Mesendoderm (in vitro differentiated cells): ENCODE measurements at regions not wholly inside any gene's neighbourhood (a gene's known extent, or its start where the extent isn't known, plus 50 kb on each side); places are given as distances from the start of the nearest gene placed in this dataset.

Experiments used
- DNase-seq: peaks from one replicate; pipeline ENCODE4 v3.0.0; 2013
- H2AK5ac ChIP-seq: 2 replicates; pipeline ENCODE4 v1.6.1; 2013; ENCODE audit warnings: low read length, inconsistent platforms
- H2BK120ac ChIP-seq: 2 replicates; pipeline ENCODE4 v1.6.1; 2013; ENCODE audit warnings: low read depth, mild to moderate bottlenecking, low read length, moderate library complexity, mixed read lengths
- H2BK15ac ChIP-seq: replicated peaks from 2 replicates; pipeline ENCODE4 v1.6.1; 2013; ENCODE audit warnings: low read depth, mild to moderate bottlenecking, moderate library complexity
- H2BK5ac ChIP-seq: 2 replicates; pipeline ENCODE4 v1.6.1; 2013; ENCODE audit warnings: low read length, inconsistent platforms
- H3K18ac ChIP-seq: 2 replicates; pipeline ENCODE4 v1.6.1; 2013; ENCODE audit warnings: mild to moderate bottlenecking, low read length, mixed read lengths
- H3K23ac ChIP-seq: one replicate; pipeline ENCODE4 v1.6.1; 2013; ENCODE audit warnings: low read length
- H3K27ac ChIP-seq: 2 replicates; pipeline ENCODE4 v1.5.1; 2013; ENCODE audit warnings: low read depth, mild to moderate bottlenecking, inconsistent platforms, low read length, moderate library complexity
- H3K27me3 ChIP-seq: 2 replicates; pipeline ENCODE4 v1.6.1; 2013; ENCODE audit warnings: low read length, control low read depth, mild to moderate bottlenecking, inconsistent platforms; ENCODE audit not compliant: insufficient read depth, poor library complexity
- H3K36me3 ChIP-seq: 2 replicates; pipeline ENCODE4 v1.6.1; 2013; ENCODE audit warnings: low read length, inconsistent platforms; ENCODE audit not compliant: control insufficient read depth, insufficient read depth
- H3K4ac ChIP-seq: one replicate; pipeline ENCODE4 v1.6.1; 2013; ENCODE audit warnings: low read depth, mild to moderate bottlenecking, low read length, moderate library complexity
- H3K4me1 ChIP-seq: 2 replicates; pipeline ENCODE4 v1.6.1; 2013; ENCODE audit warnings: low read depth, low read length, inconsistent platforms; ENCODE audit not compliant: control insufficient read depth
- H3K4me2 ChIP-seq: 2 replicates; pipeline ENCODE4 v1.6.1; 2013; ENCODE audit warnings: low read length
- H3K4me3 ChIP-seq: 2 replicates; pipeline ENCODE4 v1.5.1; 2013; ENCODE audit warnings: mild to moderate bottlenecking, low read length
- H3K56ac ChIP-seq: one replicate; pipeline ENCODE4 v1.6.1; 2013; ENCODE audit warnings: low read length
- H3K79me1 ChIP-seq: 2 replicates; pipeline ENCODE4 v1.6.1; 2013; ENCODE audit warnings: low read length, inconsistent platforms
- H3K79me2 ChIP-seq: 2 replicates; pipeline ENCODE4 v1.6.1; 2013; ENCODE audit warnings: mild to moderate bottlenecking, low read length; ENCODE audit not compliant: control insufficient read depth, insufficient read depth
- H3K9ac ChIP-seq: 2 replicates; pipeline ENCODE4 v1.6.1; 2013; ENCODE audit warnings: low read length, inconsistent platforms
- H4K5ac ChIP-seq: one replicate; pipeline ENCODE4 v1.6.1; 2013; ENCODE audit warnings: low read length
- H4K8ac ChIP-seq: one replicate; pipeline ENCODE4 v1.6.1; 2013; ENCODE audit warnings: low read depth, mild to moderate bottlenecking, control low read depth, low read length, moderate library complexity
- WGBS: extraction: QIAGEN DNeasy Blood & Tissue Kit; methylation state at CpG from one replicate; pipeline ENCODE4 v1.1.7; 2013; ENCODE audit warnings: low lambda C conversion rate, missing lambda C conversion rate; ENCODE audit not compliant: insufficient coverage; ENCODE audit errors: extremely low coverage; 5-methylcytosine and 5-hydroxymethylcytosine counted together

GRCh38 chr4:177236886-177237285 is 72.8 kb upstream of the NEIL3 start:
- H2BK5ac ChIP-seq = no peak overlapping the region
- H2BK15ac ChIP-seq = no peak overlapping the region
- no peaks in the 10 kb centered on the region for H3K4me1 ChIP-seq
- no peak overlapping the region for H3K4ac ChIP-seq
- H3K79me1 ChIP-seq = no peaks in the 10 kb centered on the region
- DNase-seq = no peak
- H4K8ac ChIP-seq = no peak overlapping the region
- H3K27ac ChIP-seq = no peak overlapping the region
- no CpG with 5 or more reads among the region's 4 CpGs for WGBS
- no peak overlapping the region for H2BK120ac ChIP-seq
- H3K9ac ChIP-seq = no peak overlapping the region
- H3K18ac ChIP-seq = no peak overlapping the region
- H3K56ac ChIP-seq = no peak overlapping the region
- H3K79me2 ChIP-seq = no peaks in the 10 kb centered on the region
- H3K23ac ChIP-seq = no peak overlapping the region
- H2AK5ac ChIP-seq = no peak overlapping the region
- no peak overlapping the region for H4K5ac ChIP-seq
- no peaks in the 10 kb centered on the region for H3K36me3 ChIP-seq
- H3K27me3 ChIP-seq = no peaks in the 10 kb centered on the region
- no peak overlapping the region for H3K4me3 ChIP-seq
- no peak overlapping the region for H3K4me2 ChIP-seq

- Histone ChIP-seq H3K27ac (no peak overlapping the region), H3K56ac (no peak overlapping the region), H3K36me3 (no peaks in the 10 kb centered on the region), H2AK5ac (no peak overlapping the region), H3K79me1 (no peaks in the 10 kb centered on the region), H3K4me2 (no peak overlapping the region), H2BK120ac (no peak overlapping the region), H4K8ac (no peak overlapping the region), H3K9ac (no peak overlapping the region), H3K18ac (no peak overlapping the region), H3K4ac (no peak overlapping the region), H3K4me3 (no peak overlapping the region), H3K4me1 (no peaks in the 10 kb centered on the region), H3K23ac (no peak overlapping the region), H3K79me2 (no peaks in the 10 kb centered on the region), H3K27me3 (no peaks in the 10 kb centered on the region), H2BK5ac (no peak overlapping the region), H4K5ac (no peak overlapping the region), H2BK15ac (no peak overlapping the region)
- WGBS = no CpG with 5 or more reads among the region's 2 CpGs
- DNase-seq = no peak
Observed at GRCh38 chr4:177237291-177237690, 72.4 kb upstream of the NEIL3 start.

- Histone ChIP-seq H3K9ac (no peak overlapping the region), H4K8ac (no peak overlapping the region), H2BK15ac (no peak overlapping the region), H3K27me3 (no peaks in the 10 kb centered on the region), H3K56ac (no peak overlapping the region), H3K4ac (no peak overlapping the region), H3K79me1 (no peaks in the 10 kb centered on the region), H3K27ac (no peak overlapping the region), H2BK120ac (no peak overlapping the region), H3K4me2 (no peak overlapping the region), H3K36me3 (no peaks in the 10 kb centered on the region), H3K23ac (no peak overlapping the region), H3K4me1 (no peaks in the 10 kb centered on the region), H3K18ac (no peak overlapping the region), H3K79me2 (no peaks in the 10 kb centered on the region), H2BK5ac (no peak overlapping the region), H4K5ac (no peak overlapping the region), H3K4me3 (no peak overlapping the region), H2AK5ac (no peak overlapping the region)
- WGBS = no CpG with 5 or more reads among the region's 1 CpG
- DNase-seq = no peak
Observed at GRCh38 chr4:177239477-177239876, 70.2 kb upstream of the NEIL3 start.

GRCh38 chr4:177239878-177240277 is 69.8 kb upstream of the NEIL3 start:
- H2BK120ac ChIP-seq = no peak overlapping the region
- no peak overlapping the region for H2BK5ac ChIP-seq
- no peak overlapping the region for H3K18ac ChIP-seq
- no peak overlapping the region for H3K56ac ChIP-seq
- H3K9ac ChIP-seq = no peak overlapping the region
- no peak overlapping the region for H4K8ac ChIP-seq
- H3K79me2 ChIP-seq = no peaks in the 10 kb centered on the region
- no peaks in the 10 kb centered on the region for H3K36me3 ChIP-seq
- H3K4me3 ChIP-seq = no peak overlapping the region
- H2BK15ac ChIP-seq = no peak overlapping the region
- H3K27ac ChIP-seq = no peak overlapping the region
- no peak overlapping the region for H2AK5ac ChIP-seq
- H3K79me1 ChIP-seq = no peaks in the 10 kb centered on the region
- H3K27me3 ChIP-seq = no peaks in the 10 kb centered on the region
- no peak overlapping the region for H3K4ac ChIP-seq
- no peak overlapping the region for H4K5ac ChIP-seq
- H3K23ac ChIP-seq = no peak overlapping the region
- DNase-seq = no peak
- H3K4me1 ChIP-seq = no peaks in the 10 kb centered on the region
- no peak overlapping the region for H3K4me2 ChIP-seq

GRCh38 chr4:177242651-177243286 is 66.9 kb upstream of the NEIL3 start:
- H2BK5ac ChIP-seq = no peak overlapping the region
- H3K79me1 ChIP-seq = no peaks in the 10 kb centered on the region
- H3K18ac ChIP-seq = no peak overlapping the region
- H3K4me2 ChIP-seq = no peak overlapping the region
- no peaks in the 10 kb centered on the region for H3K79me2 ChIP-seq
- no peak overlapping the region for H2AK5ac ChIP-seq
- no peak for DNase-seq
- WGBS = no CpG with 5 or more reads among the region's 7 CpGs
- H4K5ac ChIP-seq = no peak overlapping the region
- no peak overlapping the region for H2BK120ac ChIP-seq
- H3K36me3 ChIP-seq = no peaks in the 10 kb centered on the region
- H3K56ac ChIP-seq = no peak overlapping the region
- no peak overlapping the region for H3K4ac ChIP-seq
- H3K27ac ChIP-seq = no peak overlapping the region
- H3K9ac ChIP-seq = no peak overlapping the region
- no peaks in the 10 kb centered on the region for H3K27me3 ChIP-seq
- no peak overlapping the region for H2BK15ac ChIP-seq
- no peaks in the 10 kb centered on the region for H3K4me1 ChIP-seq
- H3K4me3 ChIP-seq = no peak overlapping the region
- H3K23ac ChIP-seq = no peak overlapping the region
- H4K8ac ChIP-seq = no peak overlapping the region
